Stimulated activated CD8-positive, alpha-beta memory T cell treated with anti-CD3 and anti-CD28 coated beads, Interleukin-12 subunit alpha, Interleukin-12 subunit beta, amount 100 ng/mL, for 24 hours (primary cell): ENCODE measurements at regions not wholly inside any gene's neighbourhood (a gene's known extent, or its start where the extent isn't known, plus 50 kb on each side); places are given as distances from the start of the nearest gene placed in this dataset.

ENCODE experiments used
- DNase-seq: peaks from one replicate; pipeline ENCODE4 v3.0.0-alpha.2; 2020; ENCODE audit errors: extremely low read depth

- no peak for DNase-seq
Measured at GRCh38 chr1:239826211-239826610, 265.5 kb upstream of the FMN2 start.

DNA sequence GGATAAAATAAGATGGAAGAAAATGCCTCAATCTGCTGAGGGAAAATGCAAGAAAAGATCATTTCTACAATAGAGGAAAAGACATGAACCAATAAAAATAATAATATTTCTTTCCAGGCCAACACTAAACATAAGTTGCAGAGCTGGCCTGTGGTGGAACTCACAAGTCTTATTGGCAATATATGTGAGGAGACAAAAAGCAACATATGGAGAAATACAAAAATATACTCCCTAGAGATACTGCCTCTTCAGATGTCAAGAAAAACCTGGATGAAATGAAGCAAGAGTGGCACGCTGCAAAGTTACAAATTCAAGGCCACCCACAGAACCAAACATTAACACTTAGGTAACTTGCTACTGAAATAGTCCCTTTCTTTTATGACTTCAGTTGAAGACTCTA lies 264.9 kb upstream of the FMN2 start:
- no peak for DNase-seq

GRCh38 chr1:239829535-239829934 lies 262.1 kb upstream of the FMN2 start:
- DNase-seq = no peak

DNA sequence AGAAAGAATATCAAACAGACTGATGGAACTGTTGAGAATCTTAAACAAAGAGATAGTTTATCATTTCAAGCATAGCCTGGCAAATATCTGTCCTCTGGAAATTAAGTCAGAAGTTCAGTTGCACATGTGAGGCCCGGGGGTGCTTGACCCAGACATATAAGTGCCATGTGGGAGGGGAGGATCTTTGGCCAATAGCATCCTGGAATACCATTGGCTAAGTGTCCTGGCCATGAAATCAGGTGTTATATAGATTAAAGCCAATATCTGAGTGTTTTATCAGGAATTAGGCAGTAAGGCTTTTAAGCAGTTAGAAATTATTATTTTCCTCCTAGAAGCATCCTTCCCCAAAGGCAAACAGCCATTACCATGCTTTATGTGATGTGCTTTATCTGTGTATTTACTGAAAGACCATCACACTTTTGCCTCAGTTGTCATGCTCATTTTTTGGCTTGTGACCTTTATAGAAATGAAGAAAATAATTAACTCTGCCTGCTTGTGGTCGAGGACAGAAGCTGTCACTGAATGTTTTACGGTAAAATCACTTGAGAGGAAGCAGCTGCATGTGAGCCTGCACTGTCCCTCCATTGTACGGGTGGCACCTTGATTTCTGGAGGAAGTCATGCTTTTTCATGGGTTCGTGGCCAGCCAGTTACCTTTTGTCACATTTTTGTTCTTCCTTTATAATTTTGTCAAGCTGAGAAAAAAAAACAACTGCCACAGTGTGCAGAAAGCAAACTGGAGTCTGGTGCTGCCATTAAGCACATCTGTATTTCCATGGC lies 259.9 kb upstream of the FMN2 start:
- DNase-seq = no peak

- no peak for DNase-seq
Measured at GRCh38 chr1:239833723-239834122, 258.0 kb upstream of the FMN2 start.

- DNase-seq = no peak
Measured at GRCh38 chr1:239835946-239836440, 255.7 kb upstream of the FMN2 start.

- no peak for DNase-seq
Measured at GRCh38 chr1:239840336-239840735, 251.3 kb upstream of the FMN2 start.

DNA sequence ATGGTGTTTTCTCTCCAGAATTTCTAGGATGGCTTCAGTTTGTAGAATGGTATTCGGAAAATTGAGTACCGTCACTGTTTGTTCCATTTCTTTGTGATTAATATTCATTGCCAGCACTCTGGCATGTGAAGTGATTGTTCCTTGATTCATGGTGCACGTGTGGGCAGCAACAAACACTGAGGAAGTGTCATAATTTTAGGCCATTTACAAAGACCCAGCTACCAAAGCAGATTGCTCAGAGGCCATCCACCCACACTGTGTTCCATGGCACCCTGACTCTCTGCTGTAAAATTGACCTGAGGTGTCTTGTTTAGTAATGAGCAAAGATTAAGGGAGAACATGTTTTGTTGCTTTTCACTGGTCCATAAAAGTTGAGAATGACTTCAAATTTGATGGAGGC lies 250.9 kb upstream of the FMN2 start:
- no peak for DNase-seq

- DNase-seq = no peak
Measured at GRCh38 chr1:239841631-239842030, 250.1 kb upstream of the FMN2 start.

GRCh38 chr1:239843541-239843940 lies 248.1 kb upstream of the FMN2 start:
- DNase-seq = no peak

DNA sequence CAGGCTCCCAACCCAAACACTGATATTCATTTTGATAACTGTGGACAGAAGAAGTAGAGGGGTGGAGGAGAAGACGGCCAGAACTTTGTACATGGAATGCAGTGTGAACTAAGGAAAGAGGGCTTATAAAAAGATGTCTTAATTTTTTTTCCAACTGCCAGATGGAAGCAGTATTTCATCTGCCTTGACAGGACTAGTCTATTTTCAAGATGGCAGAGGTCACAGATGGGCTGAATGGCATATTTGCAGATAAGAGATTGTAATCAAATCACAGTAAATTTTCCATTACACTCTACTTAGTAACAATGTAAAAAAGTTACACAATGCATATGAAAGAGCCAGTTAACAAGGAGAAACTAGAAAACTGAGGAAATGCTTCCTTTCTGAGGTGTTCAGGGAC lies 246.8 kb upstream of the FMN2 start:
- DNase-seq = no peak

GRCh38 chr1:239854922-239855321 lies 236.8 kb upstream of the FMN2 start:
- no peak for DNase-seq

DNA sequence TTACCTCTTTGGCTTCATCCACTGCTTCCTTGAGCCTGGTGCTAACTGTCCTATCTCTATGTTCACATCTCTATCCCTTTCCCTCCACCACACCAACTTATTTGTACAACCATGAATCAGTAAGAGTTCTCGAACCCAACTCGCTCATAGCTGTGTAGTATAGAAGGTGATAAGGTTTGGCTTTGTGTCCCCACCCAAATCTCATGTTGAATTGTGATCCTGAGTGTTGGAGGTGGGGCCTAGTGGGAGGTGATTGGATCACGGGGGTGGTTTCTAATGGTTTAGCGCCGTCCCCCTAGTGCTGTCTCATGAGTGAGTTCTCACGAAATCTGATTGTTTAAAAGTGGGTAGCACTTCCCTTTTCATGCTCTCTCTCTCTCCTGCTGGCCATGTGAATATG lies 235.6 kb upstream of the FMN2 start:
- no peak for DNase-seq

- DNase-seq = no peak
Measured at GRCh38 chr1:239856924-239857323, 234.8 kb upstream of the FMN2 start.

DNA sequence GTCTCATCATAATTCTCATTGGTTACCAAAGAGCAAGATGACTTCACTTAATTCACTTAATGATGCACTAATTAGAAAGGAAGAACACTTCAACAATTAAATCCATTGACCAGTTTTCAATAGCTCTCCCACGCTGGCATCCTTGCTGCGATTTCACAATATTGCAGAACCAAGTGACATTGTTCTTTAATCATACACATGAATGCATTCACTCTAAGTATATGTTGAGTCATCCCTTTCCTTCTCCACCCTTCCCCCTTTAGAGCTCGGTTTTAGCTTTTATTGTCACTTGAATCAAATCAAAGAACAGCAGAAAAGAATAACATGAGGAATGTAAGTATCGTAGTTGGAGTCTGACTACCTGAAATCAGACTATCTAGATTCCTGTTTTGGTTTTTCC lies 233.6 kb upstream of the FMN2 start:
- DNase-seq = no peak

GRCh38 chr1:239858529-239858928 lies 233.2 kb upstream of the FMN2 start:
- no peak for DNase-seq

- DNase-seq = no peak
Measured at GRCh38 chr1:239861985-239862384, 229.7 kb upstream of the FMN2 start.

DNA sequence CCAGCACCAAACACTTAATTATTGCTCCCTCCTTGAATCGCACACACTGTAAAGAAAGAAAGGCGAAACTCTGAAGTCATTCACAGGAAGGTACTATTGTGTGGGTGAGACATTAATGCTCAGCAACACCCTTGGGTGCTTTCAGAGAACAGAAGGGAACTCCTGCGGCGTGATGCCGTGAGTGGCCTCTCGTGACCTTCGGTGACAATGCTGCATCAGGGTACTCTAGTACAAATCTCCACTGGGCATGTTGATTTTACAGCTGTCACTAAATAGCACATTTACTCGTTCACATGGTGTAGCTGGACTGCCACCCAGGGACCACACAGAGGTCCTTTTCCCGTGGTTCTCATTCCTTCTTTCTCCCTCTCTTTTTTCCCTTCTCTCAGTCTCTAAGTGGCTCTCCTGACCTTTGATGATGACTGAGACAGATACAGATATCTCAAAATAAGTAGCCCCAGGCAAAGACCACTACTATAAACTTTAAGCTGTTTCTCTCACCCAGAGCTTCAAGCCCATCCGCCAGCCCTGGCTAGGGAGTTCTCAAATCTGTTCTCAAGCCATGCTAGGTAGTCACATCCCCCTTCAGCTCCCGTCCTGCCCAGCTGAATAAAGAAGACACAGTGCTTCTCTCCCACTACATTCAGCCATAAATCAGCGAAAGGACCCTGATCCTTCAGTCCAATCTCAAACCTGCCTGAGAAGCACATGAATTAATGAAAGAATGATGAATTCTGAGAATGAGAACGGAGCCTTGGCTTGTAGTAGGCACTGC lies 223.4 kb upstream of the FMN2 start:
- DNase-seq = no peak

DNA sequence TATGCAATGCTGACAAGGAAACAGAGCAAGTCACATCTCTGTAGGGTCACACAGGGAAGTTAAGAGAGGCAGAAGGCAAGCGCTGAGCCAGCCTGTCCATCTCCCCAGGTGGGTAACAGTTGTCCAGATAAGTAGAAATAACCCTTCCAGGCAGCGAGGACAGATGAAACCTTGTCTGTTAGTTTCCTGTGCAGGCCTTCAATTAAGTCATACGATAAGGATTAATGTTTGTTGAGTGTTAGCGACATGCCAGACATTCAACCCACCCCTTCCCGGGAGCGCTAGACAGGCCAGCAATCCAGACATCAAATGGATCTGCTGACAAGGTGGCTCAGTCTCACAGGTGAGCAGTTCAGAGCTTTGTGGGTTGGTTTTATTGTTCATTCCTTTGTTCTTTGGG lies 221.5 kb upstream of the FMN2 start:
- DNase-seq = no peak

DNA sequence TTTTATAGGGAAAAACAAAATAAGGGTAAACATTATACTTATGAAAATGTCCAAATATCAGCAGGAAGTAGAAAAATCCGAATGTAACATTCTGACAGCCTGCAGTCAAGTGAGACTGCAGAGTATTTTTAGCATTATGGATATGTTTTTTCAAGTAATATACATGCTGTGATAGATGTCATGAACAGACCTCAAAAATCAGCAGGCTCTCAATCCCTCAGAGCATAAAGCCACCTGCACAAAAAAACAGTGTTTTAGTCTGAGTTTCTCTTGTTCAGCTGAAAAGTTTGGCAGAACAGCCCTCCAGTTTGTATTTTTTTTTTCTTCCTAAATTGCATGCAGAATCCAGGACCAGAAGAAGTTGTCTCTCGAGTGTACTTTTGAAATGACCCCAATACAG lies 219.1 kb upstream of the FMN2 start:
- no peak for DNase-seq

DNA sequence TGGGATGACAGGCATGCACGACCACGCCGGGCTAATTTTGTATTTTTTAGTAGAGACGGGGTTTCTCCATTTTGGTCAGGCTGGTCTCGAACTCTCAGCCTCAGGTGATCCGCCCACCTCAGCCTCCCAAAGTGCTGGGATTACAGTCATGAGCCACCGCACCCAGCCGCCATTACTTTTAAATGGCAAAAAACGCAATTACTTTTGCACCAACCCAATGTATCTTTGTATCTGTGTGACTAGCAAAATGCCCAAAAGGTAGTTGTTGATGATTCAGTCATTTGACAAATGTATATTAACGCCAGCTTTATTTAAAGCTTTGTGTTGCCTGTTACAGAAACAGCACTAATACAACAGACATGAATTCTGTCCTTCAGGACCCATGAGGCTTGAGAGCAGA lies 216.9 kb upstream of the FMN2 start:
- no peak for DNase-seq

- no peak for DNase-seq
Measured at GRCh38 chr1:239879321-239880170, 212.1 kb upstream of the FMN2 start.
